Calu3 (cell line): ENCODE measurements at regions not wholly inside any gene's neighbourhood (a gene's known extent, or its start where the extent isn't known, plus 50 kb on each side); places are given as distances from the start of the nearest gene placed in this dataset.

ENCODE experiments used
- BruUV-seq: library from RNA; stranded (reverse); fragments of 400-500 nt; replicated peaks from 2 replicates; lab custom pipeline; 2021; lab: Mats Ljungman, UMichigan
- CTCF ChIA-PET: fragments of 300-600 bp; sonication (Branson Sonifier 250); formaldehyde crosslinking; loops from one replicate; lab custom pipeline; 2022; ENCODE audit warnings: antibody characterized with exemption; lab: Charles Lee
- DNase-seq: peaks from one replicate; pipeline ENCODE4 v3.0.0; 2022
- H3K27ac Mint-ChIP-seq: one replicate; pipeline ENCODE4 v1.8.0; 2022; ENCODE audit warnings: mixed read lengths; ENCODE audit not compliant: unreplicated experiment
- H3K27me3 Mint-ChIP-seq: one replicate; pipeline ENCODE4 v1.8.0; 2022; ENCODE audit warnings: mixed read lengths; ENCODE audit not compliant: unreplicated experiment
- H3K36me3 Mint-ChIP-seq: one replicate; pipeline ENCODE4 v1.8.0; 2022; ENCODE audit warnings: mild to moderate bottlenecking, moderate library complexity, mixed read lengths; ENCODE audit not compliant: insufficient read depth, unreplicated experiment
- H3K4me1 Mint-ChIP-seq: one replicate; pipeline ENCODE4 v1.8.0; 2022; ENCODE audit warnings: mild to moderate bottlenecking, low read depth, mixed read lengths; ENCODE audit not compliant: unreplicated experiment
- H3K4me3 Mint-ChIP-seq: one replicate; pipeline ENCODE4 v1.8.0; 2022; ENCODE audit warnings: mild to moderate bottlenecking, low read depth, moderate library complexity, mixed read lengths; ENCODE audit not compliant: unreplicated experiment
- H3K9me3 Mint-ChIP-seq: one replicate; pipeline ENCODE4 v1.8.0; 2022; ENCODE audit warnings: low read depth, mixed read lengths; ENCODE audit not compliant: unreplicated experiment
- intact Hi-C: fragments of 100-400 bp; cut with micrococcal nuclease; formaldehyde crosslinking; loops from one replicate; pipeline ENCODE4 v1.10.0; 2022; ENCODE audit not compliant: unreplicated experiment
- TF ChIP-seq, protein P1 (sequence below): fragments of 200-600 bp; IDR thresholded peaks from one replicate; pipeline ENCODE4 v1.8.0; 2022; ENCODE audit warnings: antibody characterized with exemption; ENCODE audit not compliant: unreplicated experiment

DNA sequence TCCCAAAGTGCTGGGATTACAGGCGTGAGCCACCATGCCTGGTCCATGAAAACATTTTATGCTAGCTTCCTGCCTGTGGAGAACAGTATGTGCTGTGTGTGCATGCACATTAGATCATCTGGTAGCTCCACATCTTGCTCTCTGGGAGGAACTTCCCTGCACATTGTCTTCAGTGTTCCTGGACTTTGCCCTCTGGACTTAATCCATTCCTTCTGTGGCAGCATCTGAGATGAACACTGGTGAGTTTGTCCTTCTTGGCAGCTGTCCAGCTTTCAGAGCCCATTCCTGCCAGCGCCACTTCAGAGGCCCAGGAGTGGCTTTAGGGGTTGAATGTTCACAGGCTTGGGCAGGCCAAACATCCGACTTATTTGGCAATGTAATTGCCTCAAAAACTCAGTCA is 65.2 kb downstream of the POU3F3 start:
- H3K27ac Mint-ChIP-seq: no peak overlapping the region

DNA sequence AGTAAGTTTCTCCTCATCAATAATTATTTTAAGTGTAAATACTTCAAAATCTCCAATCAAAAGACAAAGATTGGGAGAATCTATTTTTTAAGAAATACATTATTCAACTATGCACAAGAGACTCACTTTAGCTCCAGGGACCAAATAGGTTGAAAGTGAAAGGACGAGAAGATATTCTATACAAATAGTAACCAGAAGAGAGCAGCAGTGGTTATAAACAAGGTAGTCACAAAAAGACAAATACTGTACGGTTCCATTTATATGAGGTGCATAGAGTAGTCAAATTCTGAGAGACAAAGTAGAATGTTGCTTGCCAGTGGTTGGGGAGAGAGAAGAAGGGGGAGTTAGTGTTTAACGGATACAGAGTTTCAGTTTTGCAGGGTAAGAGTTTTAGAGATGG is 69.8 kb downstream of the POU3F3 start:
- TF ChIP-seq, protein P1, sequence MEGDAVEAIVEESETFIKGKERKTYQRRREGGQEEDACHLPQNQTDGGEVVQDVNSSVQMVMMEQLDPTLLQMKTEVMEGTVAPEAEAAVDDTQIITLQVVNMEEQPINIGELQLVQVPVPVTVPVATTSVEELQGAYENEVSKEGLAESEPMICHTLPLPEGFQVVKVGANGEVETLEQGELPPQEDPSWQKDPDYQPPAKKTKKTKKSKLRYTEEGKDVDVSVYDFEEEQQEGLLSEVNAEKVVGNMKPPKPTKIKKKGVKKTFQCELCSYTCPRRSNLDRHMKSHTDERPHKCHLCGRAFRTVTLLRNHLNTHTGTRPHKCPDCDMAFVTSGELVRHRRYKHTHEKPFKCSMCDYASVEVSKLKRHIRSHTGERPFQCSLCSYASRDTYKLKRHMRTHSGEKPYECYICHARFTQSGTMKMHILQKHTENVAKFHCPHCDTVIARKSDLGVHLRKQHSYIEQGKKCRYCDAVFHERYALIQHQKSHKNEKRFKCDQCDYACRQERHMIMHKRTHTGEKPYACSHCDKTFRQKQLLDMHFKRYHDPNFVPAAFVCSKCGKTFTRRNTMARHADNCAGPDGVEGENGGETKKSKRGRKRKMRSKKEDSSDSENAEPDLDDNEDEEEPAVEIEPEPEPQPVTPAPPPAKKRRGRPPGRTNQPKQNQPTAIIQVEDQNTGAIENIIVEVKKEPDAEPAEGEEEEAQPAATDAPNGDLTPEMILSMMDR: no peak
- CTCF ChIA-PET: interaction anchor here (0.5 kb wide), 1 partner anchor 77 kb away, joined by 3 read pairs; no protein-coding TSS in a partner anchor
- H3K27me3 Mint-ChIP-seq: peaks cover 30% of the 10 kb centered on the region

More for the DNA sequence above, 65.2 kb downstream of the POU3F3 start:
- intact Hi-C loops: no loop called here
- TF ChIP-seq, protein P1: no peak
- Mint-ChIP-seq H3K9me3 (no peaks in the 10 kb centered on the region), H3K4me1 (no peaks in the 10 kb centered on the region), H3K27me3 (peaks cover 13% of the 10 kb centered on the region), H3K36me3 (no peaks in the 10 kb centered on the region), H3K4me3 (no peak overlapping the region)
- DNase-seq: peak; percentile 29
- CTCF ChIA-PET: no interaction called here
- BruUV-seq: no TSS peak

DNA sequence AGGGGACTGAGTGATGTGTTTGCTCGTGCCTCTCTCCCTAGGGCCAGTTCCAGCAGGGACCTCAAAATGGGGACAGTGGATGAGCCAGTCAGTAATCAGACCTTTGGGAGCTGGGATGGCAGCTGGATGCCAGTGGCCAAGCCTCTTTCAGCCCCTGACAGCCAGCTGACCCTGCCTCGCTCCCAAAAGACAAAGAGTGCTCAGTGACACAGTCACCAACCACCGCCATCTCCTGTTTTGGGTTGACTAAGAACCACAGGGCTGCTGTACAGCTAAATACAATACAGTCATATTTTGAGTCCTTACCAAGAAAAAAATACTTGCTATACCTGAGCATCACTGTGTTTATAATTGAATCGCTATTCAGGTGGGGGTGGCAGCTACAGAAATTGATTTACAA is 75.7 kb downstream of the POU3F3 start:
- H3K36me3 Mint-ChIP-seq: no peaks in the 10 kb centered on the region
- intact Hi-C loops: no loop called here
- no peak overlapping the region for H3K4me3 Mint-ChIP-seq
- no peak for DNase-seq
- H3K4me1 Mint-ChIP-seq: no peaks in the 10 kb centered on the region
- CTCF ChIA-PET: no interaction called here
- no TSS peak for BruUV-seq
- peaks cover 19% of the 10 kb centered on the region for H3K27me3 Mint-ChIP-seq
- no peak overlapping the region for H3K27ac Mint-ChIP-seq
- TF ChIP-seq, protein P1: no peak
- H3K9me3 Mint-ChIP-seq: no peaks in the 10 kb centered on the region

More for the DNA sequence above, 69.8 kb downstream of the POU3F3 start:
- Mint-ChIP-seq H3K4me3 (no peak overlapping the region), H3K36me3 (no peaks in the 10 kb centered on the region), H3K27ac (no peak overlapping the region), H3K9me3 (no peaks in the 10 kb centered on the region), H3K4me1 (no peaks in the 10 kb centered on the region)
- DNase-seq: no peak
- BruUV-seq: no TSS peak
- intact Hi-C loops: no loop called here

DNA sequence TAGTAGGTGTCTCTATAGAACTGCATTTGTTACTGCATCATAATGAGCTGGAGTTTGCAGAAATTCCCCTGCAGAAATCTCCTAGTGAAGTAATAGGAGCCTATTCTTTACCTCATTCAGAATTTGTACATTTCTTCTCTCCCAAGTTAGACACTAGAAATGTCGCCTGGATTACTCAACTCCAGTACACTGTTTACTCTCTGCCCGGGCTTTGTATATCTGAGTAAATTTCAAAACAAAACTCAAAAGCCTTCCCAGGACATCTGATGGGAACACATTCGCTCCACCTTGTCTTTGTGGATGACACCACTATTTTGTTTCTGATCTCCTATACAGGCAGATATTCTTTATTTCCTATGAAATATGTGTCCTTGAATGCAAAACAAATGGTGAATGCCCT is 76.8 kb downstream of the POU3F3 start:
- Mint-ChIP-seq H3K27ac (no peak overlapping the region), H3K4me1 (no peaks in the 10 kb centered on the region), H3K36me3 (no peaks in the 10 kb centered on the region), H3K4me3 (no peak overlapping the region), H3K9me3 (no peaks in the 10 kb centered on the region), H3K27me3 (peaks cover 8% of the 10 kb centered on the region)
- no peak for DNase-seq
- CTCF ChIA-PET: no interaction called here
- no TSS peak for BruUV-seq
- intact Hi-C loops: no loop called here
- TF ChIP-seq, protein P1: no peak
